NOMO-1 (cell line): ENCODE measurements at regions not wholly inside any gene's neighbourhood (a gene's known extent, or its start where the extent isn't known, plus 50 kb on each side); places are given as distances from the start of the nearest gene placed in this dataset.

Source experiments
- DNase-seq, 2 experiments: peaks; one replicate each; lab custom pipeline; 2025; ENCODE audit not compliant: unreplicated experiment in 2 of 2; lab: John Stamatoyannopoulos, UW

DNA sequence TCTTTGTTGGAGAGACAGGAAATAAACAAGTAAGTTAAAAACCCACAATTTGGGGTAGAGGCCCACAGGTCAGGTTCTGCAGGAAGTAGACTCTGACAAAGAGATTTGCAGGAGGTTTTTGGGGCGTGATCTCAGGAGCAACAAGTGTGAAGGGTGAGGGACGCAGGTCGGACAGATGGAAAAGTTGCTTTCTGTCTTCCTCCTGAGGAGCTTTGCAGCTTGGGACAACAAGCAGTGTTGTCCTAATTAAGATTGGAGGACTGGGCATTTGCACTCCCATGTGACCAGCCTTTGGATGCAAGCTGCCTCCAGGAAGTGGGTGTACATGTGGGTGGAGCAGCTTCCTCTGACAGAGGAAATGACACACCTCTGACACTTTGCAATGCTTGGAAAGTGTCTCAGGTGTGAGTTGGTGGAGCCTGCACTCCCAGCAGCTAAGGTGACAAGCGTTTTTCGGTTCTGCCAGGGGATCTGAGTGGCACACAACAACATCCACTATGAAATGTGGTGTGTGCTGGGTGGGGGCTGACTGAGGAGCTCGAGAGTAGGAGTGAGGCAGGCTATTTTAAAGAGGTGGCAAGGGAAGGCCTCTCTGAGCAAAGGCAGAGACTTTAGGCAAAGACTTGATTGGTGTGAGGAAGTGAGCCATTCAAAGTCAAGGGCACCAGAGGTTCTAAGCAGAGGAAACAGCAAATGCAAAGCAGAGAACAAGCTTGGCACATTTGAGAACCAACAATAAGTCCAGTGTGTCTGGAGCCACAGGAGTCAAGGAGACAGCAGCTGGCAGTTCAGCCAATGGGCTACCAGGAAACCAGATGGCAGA, 339.8 kb upstream of the GATB start:
- peak in 1 of 2 experiments; percentile 5 for DNase-seq

- no peak for DNase-seq
Observed at GRCh38 chr4:152099981-152100378, 339.2 kb upstream of the GATB start.

DNA sequence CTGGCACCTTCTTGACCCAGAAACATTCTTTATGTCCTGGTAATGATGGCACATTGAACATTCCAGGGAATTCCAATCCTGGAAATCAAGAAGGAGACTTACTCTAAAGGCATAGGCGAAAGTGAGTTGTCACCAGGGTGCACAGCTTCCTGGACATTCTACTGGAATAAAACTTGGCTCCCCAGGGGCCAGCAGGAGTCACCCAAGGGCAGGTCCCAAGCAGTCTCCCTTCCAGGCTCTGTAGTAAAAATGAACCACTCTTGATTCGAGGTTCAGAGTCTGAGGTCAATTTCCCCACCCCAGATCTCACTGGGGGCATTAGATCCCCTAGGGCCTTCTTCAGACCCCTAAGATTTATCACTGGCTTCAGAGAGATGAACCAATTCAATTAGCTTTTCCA, 338.7 kb upstream of the GATB start:
- DNase-seq = no peak

GRCh38 chr4:152099061-152099425, 338.2 kb upstream of the GATB start:
- peak in 1 of 2 experiments; percentile 11 for DNase-seq

DNA sequence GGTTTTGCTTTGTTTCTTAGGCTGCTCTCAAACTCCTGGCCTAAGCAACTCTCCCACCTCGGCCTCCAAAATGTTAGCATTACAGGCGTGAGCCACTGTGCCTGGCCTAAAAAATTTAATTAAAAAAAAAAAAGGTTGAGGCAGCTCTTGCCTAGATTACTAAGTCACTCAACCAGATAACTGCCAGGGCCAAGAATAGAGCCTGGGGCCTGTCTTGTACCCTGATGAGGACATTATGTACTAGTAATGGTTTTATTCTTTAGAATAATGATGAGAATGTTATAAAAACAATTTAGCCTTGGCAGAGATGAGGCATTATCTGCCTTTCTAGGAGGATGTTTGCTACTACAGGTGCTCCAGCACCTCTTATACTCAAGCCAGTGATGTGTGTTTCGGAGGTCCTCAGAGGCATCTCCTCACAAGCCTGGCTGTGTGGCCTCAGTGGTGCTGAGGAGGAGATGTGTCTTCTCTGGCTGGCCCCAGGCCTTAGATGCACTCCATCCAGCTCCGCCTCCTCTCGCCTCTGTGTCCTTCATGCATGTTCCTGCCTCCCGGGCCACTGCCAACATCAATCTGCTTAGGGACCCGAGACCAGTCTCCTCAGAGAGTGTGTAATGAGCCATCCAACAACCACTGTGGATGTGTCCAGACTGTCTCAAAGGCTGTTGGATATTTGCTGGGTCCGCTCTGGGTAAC, 337.7 kb upstream of the GATB start:
- no peak for DNase-seq

DNA sequence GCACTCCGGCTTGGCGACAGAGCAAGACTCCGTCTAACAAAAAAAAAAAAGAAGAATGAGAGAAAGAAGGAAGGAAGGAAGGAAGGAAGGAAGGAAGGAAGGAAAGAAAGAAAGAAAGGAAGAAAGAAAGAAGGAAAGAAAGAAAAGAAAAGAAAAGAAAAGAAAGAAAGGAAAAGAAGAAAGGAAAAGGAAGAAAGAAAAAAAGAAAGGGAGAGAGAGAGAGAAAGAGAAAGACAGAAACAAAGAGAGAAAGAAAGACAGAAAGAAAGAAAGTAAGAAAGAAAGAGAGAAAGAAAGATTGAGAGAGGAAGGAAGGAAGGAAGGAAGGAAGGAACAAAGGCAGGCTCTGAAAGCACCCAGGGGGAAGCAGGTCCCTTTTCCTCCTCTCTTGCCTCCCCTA, 336.6 kb upstream of the GATB start:
- DNase-seq = no peak

GRCh38 chr4:152095701-152096070, 334.9 kb upstream of the GATB start:
- no peak for DNase-seq

GRCh38 chr4:152094970-152095700, 334.3 kb upstream of the GATB start:
- no peak for DNase-seq

- DNase-seq = no peak
Observed at GRCh38 chr4:152091405-152091804, 330.6 kb upstream of the GATB start.

GRCh38 chr4:152090543-152090942, 329.7 kb upstream of the GATB start:
- DNase-seq = no peak

- DNase-seq = no peak
Observed at GRCh38 chr4:152089584-152089983, 328.8 kb upstream of the GATB start.

- no peak for DNase-seq
Observed at GRCh38 chr4:152087335-152087734, 326.5 kb upstream of the GATB start.

DNA sequence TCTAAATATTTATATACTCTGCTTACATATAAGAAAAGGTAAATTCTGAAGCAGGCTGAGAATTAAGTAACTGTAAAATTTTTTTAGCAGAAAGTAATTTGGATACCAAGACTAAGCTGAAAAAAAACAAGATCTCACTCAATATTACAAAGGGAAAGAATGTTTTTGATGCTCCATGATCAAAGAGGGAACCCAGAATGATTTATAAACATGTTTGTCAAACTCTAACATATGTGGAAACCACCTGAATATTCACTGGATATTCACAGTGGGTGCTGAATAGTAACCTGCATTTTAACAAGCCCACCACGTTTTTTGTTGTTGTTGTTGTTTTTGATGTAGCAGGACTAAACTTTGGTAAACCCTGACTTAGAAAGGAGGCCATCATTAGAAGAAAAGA, 324.9 kb upstream of the GATB start:
- DNase-seq = no peak

GRCh38 chr4:152083338-152083737, 322.5 kb upstream of the GATB start:
- DNase-seq = no peak

GRCh38 chr4:152081024-152081423, 320.2 kb upstream of the GATB start:
- DNase-seq = no peak

GRCh38 chr4:152079543-152080293, 318.9 kb upstream of the GATB start:
- DNase-seq = no peak

DNA sequence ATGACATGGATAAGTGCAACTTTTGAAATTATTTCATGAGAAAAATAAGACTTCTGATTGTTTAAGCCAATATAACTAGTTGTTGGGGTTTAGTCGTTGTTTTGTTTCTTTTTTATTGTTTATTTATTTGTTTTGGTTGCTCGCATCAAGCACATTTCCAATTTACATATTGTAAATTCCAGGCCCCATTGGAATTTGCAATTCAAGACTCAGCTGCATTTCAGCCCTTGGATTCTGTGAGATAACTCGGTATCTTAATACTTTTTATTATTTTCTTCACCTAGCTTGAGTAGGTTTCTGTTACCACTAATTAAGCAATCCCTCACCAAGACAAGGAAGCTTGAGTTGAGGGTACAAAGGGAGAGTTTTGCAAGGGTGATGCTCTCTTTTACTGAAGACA, 318.3 kb upstream of the GATB start:
- peak in 1 of 2 experiments; percentile 52 for DNase-seq

DNA sequence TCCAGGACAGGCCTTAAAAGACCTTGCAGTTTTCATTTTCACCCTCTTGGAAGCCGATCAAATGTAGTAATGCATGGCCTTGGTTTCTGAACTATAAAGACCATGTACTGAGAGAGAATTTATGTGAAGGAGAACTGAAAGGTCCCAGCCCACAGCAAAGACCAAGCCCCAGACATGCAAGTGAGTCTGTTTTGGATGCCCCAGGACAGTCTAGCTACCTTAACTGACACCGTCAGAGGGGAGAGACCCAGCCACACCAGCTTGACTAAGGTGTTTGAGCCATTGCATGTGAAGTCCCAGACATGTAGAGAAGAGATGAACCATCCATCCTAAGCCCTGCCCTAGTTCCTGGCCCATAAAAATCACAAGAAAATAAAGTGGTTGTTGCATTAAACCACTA, 316.8 kb upstream of the GATB start:
- DNase-seq = no peak

DNA sequence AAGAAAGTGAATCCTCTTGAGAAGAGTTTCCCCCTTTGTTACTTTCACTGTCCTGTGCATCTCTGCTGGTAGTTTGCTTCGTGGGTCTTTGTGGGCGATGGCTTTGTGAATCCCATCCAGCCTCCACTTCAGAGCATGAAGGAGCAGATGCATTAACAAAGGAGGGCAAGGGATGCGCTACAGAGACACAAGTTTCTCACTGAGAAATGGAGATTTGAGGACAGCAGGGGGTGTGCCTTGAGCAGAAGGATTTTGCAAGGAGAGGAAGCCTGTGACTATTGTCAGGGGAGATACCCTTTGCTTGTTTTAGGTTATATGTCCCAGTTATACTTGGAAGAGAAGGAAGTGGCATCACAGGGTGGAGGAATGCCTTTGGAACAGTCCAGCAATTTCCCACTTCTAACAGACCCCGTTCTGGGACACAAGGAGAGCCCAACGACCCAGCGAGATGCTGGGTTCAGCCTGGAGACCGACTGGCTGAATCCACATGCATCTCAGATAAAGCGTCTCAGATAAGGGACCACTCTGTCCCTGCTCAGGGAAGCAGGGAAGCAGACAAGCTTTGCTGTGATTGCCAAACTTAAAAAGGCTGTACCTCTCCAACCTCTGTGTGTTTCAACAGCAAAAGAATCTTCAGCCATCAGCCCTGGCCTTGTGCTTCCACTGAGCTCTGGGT, 314.6 kb upstream of the GATB start:
- no peak for DNase-seq

- DNase-seq = no peak
Observed at GRCh38 chr4:152074573-152074972, 313.8 kb upstream of the GATB start.

DNA sequence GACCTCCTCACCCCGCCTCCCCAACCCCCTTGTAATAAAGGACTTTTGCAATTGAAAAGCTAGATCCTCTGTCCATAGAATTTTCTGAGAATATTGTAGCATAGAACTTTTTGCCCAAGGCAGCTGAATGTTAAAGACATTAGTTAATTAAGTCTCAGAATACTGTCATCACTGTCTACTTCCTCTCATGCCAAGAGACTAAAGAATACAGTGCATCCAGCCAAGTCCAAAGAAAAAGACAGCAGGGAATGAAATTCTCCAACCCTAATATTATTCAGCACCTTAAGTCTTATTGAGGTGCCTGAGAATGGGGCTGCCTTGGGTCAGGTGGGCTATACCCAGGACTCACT, 313.3 kb upstream of the GATB start:
- no peak for DNase-seq
